NCI-H2081 (cell line): ENCODE measurements at regions not wholly inside any gene's neighbourhood (a gene's known extent, or its start where the extent isn't known, plus 50 kb on each side); places are given as distances from the start of the nearest gene placed in this dataset.

ENCODE experiments used
- DNase-seq, 2 experiments: peaks; one replicate each; lab custom pipeline; 2025; lab: John Stamatoyannopoulos, UW

DNA sequence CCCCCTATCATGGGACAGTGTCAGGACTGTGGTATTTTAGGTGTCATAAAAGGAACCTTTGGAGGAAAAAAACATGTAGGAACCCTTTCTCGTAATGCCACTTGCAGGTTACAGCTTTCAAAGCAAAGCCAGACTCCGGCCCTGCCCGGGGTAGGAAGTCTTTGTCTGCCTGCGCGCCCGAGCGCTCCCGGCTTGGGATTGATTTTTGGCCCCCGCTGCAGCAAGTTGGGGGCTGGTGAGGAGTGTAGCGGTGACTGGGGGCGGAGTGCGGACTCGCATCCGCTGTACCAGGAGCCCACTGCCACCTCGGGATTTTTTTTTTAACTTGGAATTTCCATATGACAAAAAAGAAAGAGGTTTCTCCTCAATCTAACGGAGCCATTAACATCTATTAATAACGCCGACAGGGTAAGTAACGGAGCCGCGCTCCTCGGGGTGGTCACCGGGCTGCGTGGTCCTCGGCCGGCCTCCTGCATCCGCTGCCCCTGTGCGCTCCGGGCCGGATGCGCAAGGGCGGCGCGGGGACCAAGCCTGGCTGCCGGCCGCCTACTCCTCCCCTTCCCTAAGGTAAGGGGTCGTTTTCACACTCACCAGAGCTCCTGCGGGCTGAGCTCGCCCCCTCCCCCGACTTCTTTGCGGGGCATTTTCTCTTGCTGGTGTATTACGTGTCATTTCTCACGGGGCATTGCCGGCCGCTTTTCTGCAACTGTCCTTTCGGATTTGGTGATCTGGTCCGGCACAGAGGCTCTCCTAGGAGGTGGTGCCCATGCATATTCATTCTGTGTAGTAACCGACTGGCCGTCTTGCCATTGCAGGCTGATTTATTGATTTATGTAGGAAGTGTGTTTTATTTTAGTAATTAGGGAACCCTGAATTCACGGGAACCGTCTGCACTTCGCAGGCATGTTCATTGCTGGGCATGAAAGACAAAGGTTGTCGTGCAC, 219.8 kb upstream of the TOPAZ1 start:
- DNase-seq, result no peak

- no peak for DNase-seq
Observed at GRCh38 chr3:44023961-44024593, 217.6 kb upstream of the TOPAZ1 start.

DNA sequence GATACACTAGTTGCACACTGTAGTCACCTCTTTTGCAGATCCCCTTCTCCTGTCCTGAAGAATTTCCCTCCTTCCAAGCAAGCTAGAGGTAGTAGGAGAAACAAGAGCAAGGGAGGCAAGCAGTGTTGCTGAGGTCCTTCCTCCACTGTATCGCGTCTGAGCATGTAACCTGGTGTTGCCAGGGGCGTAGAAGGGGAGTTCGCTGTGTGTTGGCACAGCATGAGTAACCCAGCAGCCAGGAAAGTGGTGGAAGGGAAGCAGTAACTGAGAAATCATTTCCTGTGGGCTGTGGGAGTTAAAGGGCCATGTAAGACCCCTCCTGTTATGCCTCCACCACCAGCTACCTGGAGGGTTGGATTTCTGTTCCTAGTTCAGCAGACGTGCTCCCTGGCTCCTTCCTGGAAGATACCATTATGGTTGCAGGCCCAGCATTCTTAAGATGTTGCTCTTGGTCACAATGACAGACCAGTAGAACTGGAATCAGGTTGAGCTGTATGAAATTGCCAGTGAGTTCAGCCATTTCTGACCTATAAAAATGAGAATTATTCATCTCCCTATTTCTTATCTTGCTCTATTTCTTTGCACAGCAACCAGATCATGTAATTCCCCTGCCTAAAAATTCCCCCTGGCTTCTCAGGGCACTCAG, 215.3 kb upstream of the TOPAZ1 start:
- no peak for DNase-seq

- DNase-seq, result no peak
Observed at GRCh38 chr3:44029100-44029499, 212.6 kb upstream of the TOPAZ1 start.

- no peak for DNase-seq
Observed at GRCh38 chr3:44030285-44030684, 211.4 kb upstream of the TOPAZ1 start.

DNA sequence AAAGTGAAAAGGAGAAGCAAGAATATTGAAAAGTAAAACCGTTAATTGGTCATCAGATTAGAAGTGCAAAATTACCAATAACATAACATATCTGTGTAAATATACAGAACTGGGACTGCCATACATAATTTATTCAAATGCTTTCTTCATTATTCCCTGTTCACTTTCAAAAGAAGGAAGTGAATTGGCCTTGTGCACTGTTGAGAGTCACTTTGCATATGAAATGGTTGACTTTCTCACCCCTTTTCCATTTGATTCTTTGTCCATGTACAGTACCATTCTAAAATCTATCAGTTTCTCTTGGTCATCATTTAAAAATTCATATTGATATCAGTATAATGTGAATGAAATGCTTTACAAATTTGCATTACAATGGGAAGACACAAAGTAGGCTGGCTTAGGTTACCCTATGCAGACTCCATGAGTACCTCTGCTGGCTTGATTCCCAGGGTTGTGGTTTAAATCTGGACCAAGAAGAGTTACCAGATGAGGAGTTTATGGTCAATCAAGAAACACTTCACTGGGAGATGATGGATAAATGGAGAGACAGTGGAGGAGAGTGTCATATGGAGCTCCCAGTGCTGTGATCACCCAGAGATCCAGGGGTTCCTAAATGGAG, 210.9 kb upstream of the TOPAZ1 start:
- no peak for DNase-seq

DNA sequence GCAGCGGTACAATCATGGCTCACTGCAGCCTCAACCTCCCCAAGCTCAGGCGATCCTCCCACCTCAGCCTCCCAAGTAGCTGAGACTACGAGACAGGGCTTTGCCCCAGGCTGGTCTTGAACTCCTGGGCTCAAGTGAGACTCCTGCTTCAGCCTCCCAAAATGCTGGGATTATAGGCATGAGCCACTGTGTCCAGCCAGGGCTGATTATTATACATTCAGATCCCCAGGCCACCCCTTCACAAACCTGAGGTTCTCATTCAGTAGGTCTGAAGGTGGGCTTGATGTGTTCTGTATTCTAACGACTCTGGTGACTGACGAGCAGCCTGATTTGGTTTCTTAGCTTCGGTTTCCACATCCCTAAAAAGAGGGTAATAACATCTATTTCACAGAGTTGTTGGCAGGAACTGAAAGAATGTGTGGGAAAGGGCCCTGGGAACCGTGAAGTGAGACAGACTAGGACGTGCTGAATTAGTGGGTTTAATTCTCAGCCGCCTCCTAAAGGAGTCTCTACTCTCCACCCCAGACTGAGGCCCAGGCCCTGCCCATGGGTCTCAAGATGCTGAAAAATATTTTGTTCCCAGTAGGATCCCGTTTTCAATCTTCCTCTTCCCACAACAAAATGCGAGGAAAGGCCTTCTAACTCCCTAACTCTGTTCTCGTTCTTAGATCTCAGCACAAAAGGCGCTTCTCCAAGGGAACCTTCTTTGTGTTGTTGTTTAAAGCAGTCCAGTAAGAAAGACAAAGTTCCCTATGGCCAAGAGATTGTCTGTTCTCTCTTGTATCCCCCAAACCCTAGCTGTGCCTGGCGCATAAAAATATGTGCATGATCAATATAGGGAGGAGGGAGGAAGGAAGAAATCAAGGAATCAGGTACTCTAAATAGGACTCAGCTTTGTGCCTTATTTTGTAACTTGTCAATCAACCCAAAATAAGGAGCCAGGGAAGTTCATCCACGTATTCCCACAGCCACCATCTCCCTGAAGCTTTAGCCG, 210.0 kb upstream of the TOPAZ1 start:
- DNase-seq, result no peak

GRCh38 chr3:44032487-44032886, 209.2 kb upstream of the TOPAZ1 start:
- DNase-seq, result no peak

DNA sequence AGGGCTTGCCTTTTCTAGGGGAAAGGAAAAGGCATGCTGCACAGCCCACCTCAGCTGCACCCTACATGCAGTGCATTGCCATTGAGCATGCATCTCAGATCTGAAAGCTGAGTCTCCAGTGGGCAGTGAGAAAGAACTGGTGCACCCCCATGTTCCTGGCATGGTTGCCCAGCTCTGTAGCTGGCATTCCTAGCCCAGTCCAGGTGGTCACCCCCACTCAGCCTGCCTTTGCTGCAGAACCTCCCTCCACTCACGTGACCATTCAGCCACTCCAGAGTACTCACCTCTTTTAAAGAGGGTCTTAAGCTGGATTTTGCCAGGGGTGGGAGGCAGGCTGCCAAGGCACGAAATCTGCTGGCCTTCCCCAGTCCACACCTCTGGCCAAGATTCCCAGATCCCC, 208.6 kb upstream of the TOPAZ1 start:
- DNase-seq, result no peak

DNA sequence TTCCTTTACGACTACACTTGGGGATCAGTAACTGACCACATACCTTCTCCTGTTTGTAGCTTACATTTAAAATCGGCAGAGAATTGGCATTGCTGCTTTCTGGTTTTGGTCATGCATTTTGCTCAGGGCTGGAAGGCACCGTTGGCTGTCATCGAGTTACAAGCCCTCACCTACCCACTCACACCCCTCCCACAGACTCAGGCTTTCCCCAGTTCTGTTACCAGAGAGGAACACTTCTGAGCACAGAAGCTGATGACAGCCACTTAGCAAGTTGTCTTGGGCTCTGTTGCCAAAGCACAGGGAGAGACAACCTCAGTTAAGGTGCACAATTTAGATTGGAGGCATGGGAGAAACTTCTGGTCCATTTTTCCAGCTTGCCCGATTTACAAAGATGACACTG, 204.8 kb upstream of the TOPAZ1 start:
- DNase-seq, result no peak

DNA sequence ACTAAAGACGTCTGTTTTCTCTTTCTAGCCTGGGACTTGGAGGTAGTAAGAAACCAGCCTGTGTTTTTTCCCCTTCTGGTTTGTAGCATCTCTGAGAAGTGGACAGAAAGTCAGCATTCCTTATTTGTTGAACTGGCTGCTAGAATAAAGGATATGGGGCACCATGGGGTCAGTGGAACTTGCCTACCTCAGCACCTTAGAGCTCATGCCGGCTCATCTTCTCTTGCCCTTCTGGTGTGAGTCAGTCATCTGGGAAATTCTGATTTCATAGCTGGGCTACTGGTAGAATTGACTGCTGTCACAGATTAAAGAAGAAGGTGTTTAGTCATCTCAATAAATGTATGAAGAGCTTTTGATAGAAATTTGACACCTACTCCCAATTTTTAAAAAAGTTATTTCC, 202.7 kb upstream of the TOPAZ1 start:
- DNase-seq, result no peak

- DNase-seq, result no peak
Observed at GRCh38 chr3:44041726-44042125, 200.0 kb upstream of the TOPAZ1 start.

- DNase-seq, result no peak
Observed at GRCh38 chr3:44042772-44043171, 198.9 kb upstream of the TOPAZ1 start.

DNA sequence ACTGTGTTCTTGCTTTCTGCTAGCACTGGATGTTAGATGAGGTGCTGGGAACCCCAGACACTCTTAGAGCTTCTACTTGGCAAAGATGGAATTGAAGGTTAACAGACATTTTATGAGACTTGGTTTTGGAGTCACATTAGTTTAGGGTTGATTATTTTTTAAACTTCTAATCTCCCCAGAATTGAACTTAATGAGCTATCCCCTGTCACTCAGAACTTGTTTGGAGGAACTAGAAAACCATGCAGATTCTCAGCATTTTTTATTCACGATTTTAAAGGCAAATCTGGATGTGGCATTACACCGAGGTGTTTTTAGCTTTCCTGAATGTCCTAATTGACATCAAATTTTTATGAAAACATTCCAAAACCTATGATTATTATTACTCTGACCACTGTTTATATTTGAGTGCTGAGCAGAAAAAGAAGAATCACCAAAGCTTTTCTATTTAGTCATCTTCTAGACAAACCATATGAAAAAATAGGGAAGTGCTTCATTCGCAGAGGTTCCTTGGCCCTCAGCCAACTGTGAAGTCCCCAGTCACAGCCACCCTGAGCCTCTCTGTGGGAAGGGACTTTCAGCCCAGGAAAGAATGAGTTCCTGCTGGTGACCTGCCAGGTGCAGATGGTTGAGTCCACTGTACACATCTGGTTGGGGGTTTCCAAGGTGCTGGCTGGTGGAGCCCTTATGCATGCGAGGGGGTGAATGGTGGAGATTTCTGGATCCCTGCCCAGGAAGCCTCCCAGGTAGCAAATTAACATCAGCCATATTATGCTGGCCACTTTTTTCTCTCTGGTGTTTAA, 196.0 kb upstream of the TOPAZ1 start:
- peak; percentile 84 to 94 for DNase-seq

DNA sequence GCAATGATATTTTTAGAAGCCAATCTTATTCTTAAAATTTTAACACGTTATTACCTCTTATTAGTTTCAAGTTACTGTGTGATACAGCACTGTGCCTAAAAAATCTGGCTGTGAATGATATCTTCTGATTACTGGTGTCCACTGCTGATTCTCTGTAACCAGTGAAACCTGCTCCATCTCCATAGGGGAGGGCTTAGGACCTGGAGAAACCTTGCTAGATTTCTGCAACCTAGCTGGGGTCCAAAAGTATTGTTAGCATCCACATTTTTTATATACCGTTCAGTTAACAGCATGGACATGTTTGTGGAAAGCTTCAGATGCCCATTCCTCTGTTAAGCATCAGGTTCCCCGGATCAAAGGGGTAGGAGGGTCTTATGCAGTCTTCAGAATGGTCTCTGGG, 193.9 kb upstream of the TOPAZ1 start:
- DNase-seq, result no peak

DNA sequence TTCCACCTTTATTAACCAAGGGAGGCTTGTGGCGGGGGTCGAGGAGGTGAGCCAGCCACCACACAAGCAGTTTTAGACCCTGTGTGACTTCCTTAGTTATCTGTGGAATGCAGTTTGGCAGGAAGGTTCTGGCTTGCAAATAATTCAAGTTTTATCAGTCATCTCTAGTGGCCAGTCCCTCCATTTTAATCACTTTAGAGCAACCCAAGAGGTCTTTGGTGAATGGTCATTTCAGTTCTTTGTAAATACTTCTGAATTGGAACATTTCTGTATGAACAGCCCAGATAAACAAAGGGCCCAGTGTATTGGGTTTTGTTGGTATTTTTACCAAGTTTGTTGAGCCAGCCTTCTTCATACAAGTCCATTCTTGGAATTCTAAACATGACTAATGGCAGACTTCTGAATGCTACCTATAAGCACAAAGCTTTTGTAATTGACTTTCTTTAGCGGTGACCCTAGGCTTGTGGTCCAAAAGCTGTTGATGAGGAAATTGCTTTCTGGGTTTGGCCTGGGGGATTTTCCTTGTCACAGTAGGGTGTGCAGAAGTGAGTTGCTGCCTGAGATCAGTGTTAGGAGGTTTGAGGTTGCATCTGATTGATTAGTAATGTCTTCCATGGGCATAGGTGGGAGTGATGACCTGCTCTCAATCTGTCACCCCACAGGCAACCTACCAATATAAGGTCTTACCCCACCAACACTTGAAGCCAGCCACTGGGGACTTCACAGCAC, 193.3 kb upstream of the TOPAZ1 start:
- no peak for DNase-seq

DNA sequence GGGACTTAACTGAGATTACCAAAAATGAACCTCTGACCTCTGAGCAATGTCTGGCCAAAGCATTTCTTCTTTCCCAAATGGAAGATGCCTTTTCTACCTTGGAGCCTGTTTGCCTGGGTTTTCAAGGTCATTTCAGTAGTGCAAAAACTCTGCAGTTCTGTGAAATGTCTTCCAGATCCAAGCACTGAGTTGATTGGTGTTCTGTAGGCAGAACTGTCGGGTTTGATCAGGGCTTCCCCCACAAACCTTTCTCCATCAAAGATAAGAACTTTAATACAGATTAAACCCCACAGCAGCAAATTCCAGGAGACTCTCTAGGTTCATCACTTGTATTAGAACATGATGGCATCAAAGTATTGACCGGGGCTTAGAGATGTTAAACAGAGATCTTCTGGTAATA, 192.7 kb upstream of the TOPAZ1 start:
- no peak for DNase-seq

GRCh38 chr3:44050101-44050500, 191.6 kb upstream of the TOPAZ1 start:
- no peak for DNase-seq

GRCh38 chr3:44050867-44051266, 190.8 kb upstream of the TOPAZ1 start:
- no peak for DNase-seq

- no peak for DNase-seq
Observed at GRCh38 chr3:44055951-44056350, 185.7 kb upstream of the TOPAZ1 start.
